ENCODE measurements at regions not wholly inside any gene's neighbourhood (a gene's known extent, or its start where the extent isn't known, plus 50 kb on each side); places are given as distances from the start of the nearest gene placed in this dataset.

GRCh38 chr3:25235031-25235430 lies 193.0 kb upstream of the RARB start:
- TF ChIP-seq POLR2A (IDR thresholded peaks at IDR 0.05) (no peak), CTCF (IDR thresholded peaks at IDR 0.05) (no peak), POLR2AphosphoS5 (IDR thresholded peaks at IDR 0.05) (no peak), EP300 (IDR thresholded peaks at IDR 0.05) (no peak)

All from suprapubic skin (tissue), 4 donors.